GM12891 (cell line): ENCODE measurements at regions not wholly inside any gene's neighbourhood (a gene's known extent, or its start where the extent isn't known, plus 50 kb on each side); places are given as distances from the start of the nearest gene placed in this dataset.
"Not testable (repeated sequence)": the region's sequence is repeated elsewhere in the genome, so short reads cannot be mapped to it uniquely, and the experiment has no call there.

Experiments
- DNase-seq: peaks from one replicate; pipeline ENCODE4 v3.0.0; 2011; ENCODE audit warnings: low spot score; ENCODE audit not compliant: insufficient read length
- FAIRE-seq: peaks from 2 replicates; lab custom pipeline; 2011; peaks lifted over from hg19 to GRCh38; lab: Jason Lieb, UNC
- PAX5 ChIP-seq: IDR thresholded peaks from 2 replicates; pipeline ENCODE4 v1.6.1; 2011; ENCODE audit warnings: low read length, moderate library complexity, mild to moderate bottlenecking; ENCODE audit not compliant: insufficient read depth, severe bottlenecking
- POLR2A ChIP-seq: IDR thresholded peaks from 2 replicates; pipeline ENCODE4 v1.6.1; 2011; ENCODE audit warnings: low read depth, low read length, control low read depth
- POLR2AphosphoS5 ChIP-seq: IDR thresholded peaks from 2 replicates; pipeline ENCODE4 v1.6.1; 2011; ENCODE audit warnings: low read depth, low read length, control low read depth
- POU2F2 ChIP-seq: IDR thresholded peaks from 2 replicates; pipeline ENCODE4 v1.6.1; 2011; ENCODE audit warnings: low read depth, mild to moderate bottlenecking, control low read depth, low read length, moderate library complexity
- SPI1 ChIP-seq: IDR thresholded peaks from 2 replicates; pipeline ENCODE4 v1.6.1; 2011; ENCODE audit warnings: low read depth, low read length, control low read depth
- TAF1 ChIP-seq: IDR thresholded peaks from 2 replicates; pipeline ENCODE4 v1.6.1; 2011; ENCODE audit warnings: low read depth, low read length, control low read depth

DNA sequence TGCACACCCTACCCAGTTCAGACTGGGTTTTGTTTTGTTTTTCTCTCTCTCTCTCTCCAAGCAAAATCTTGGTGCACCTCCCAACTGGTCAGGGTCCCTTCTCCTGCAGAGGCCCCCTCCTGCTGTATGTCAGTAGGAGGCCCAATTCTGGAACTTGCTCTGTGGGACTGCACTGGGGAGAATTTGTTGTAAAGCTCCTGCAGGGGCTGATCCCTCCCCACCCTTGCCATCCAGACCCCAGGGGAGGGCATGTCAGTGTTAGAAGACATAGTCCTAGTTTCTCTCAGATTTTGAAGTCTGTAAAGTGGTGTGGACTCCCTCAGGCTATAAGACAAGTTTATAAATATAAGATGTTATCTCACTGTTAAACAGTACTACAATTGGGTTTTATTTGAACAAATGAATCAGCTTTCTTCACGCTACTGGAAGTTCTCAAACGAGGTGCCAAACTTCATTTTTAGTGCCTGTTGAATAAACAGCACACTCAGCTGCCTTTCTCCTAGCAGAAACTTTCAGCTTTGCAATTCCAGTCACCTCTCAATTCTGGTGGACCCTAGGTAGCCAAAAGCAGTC, 88.6 kb upstream of the FRMPD3 start:
- FAIRE-seq: no peak
- DNase-seq: no peak
- TF ChIP-seq TAF1 (no peak), POU2F2 (no peak), POLR2A (no peak), SPI1 (no peak), PAX5 (no peak), POLR2AphosphoS5 (no peak)

DNA sequence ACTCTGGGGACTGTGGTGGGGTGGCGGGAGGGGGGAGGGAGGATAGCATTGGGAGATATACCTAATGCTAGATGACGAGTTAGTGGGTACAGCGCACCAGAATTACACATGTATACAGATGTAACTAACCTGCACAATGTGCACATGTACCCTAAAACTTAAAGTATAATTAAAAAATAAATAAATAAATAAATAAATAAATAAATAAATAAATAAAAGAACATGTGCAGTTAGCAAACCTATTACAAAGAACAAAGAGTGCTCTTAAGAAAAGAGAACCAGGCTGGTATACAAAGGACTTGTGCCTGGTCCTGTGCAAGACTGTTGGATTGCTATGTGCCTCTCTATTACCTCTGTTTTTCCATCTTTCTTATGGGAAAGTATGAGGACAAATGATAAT, 79.3 kb upstream of the FRMPD3 start:
- DNase-seq, FAIRE-seq: not testable (repeated sequence)

GRCh38 chrX:107374132-107374531, 75.3 kb upstream of the FRMPD3 start:
- TF ChIP-seq PAX5 (no peak), POU2F2 (no peak), POLR2AphosphoS5 (no peak), TAF1 (no peak), SPI1 (no peak), POLR2A (no peak)
- FAIRE-seq: no peak
- no peak for DNase-seq

GRCh38 chrX:107374831-107375230, 74.6 kb upstream of the FRMPD3 start:
- FAIRE-seq: no peak
- no peak for TF ChIP-seq POLR2AphosphoS5
- TF ChIP-seq POU2F2: no peak
- TF ChIP-seq SPI1: no peak
- TF ChIP-seq PAX5: no peak
- TF ChIP-seq POLR2A: no peak
- no peak for TF ChIP-seq TAF1
- DNase-seq: no peak

GRCh38 chrX:107376186-107376585, 73.3 kb upstream of the FRMPD3 start:
- FAIRE-seq, DNase-seq: not testable (repeated sequence)

DNA sequence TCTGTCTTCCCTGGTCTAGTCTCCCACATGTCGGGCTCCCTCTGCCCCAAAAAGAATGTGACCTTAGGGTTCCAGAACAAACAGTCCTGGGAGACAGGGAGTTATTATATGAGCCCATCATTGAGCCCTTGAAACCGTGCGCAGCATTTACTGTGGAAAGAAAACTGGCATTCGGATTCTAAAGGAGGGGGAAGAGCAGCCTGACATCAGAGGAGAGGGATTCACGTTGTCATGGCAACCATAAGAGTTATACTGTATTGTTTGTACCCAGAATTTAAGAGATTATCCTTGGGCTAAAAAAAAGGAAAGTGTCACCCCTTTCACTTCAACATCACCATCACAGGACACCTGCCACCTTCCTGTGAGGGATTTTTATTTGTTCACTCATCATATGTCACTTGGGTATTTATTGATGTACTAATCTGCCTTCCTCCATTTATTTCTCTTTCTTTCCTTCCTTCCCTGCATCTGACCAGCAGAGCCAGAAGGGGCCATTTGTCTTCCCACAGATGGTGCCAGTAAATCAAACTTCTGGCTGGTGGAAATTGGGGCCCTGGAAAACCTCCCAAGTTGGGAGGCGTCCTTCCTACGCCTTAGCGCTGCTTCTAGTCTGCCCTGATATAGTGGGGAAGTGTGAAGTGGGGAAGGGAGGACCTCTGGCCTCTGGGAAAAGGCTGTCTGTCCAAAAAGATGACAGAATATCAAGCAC, 64.9 kb upstream of the FRMPD3 start:
- FAIRE-seq (no peak), DNase-seq (no peak)
- no peak for TF ChIP-seq TAF1

GRCh38 chrX:107389726-107390125, 59.7 kb upstream of the FRMPD3 start:
- no peak for TF ChIP-seq POU2F2
- TF ChIP-seq PAX5: no peak
- TF ChIP-seq SPI1: no peak
- TF ChIP-seq POLR2A: no peak
- no peak for TF ChIP-seq TAF1
- no peak for TF ChIP-seq POLR2AphosphoS5
- no peak for DNase-seq
- FAIRE-seq: no peak

GRCh38 chrX:107393656-107394055, 55.8 kb upstream of the FRMPD3 start:
- DNase-seq, FAIRE-seq: not testable (repeated sequence)

- TF ChIP-seq TAF1: no peak
- TF ChIP-seq POLR2AphosphoS5: no peak
- TF ChIP-seq PAX5: no peak
- no peak for TF ChIP-seq SPI1
- TF ChIP-seq POU2F2: no peak
- TF ChIP-seq POLR2A: no peak
- DNase-seq (no peak), FAIRE-seq (no peak)
Measured at GRCh38 chrX:107396235-107396634, 53.2 kb upstream of the FRMPD3 start.

DNA sequence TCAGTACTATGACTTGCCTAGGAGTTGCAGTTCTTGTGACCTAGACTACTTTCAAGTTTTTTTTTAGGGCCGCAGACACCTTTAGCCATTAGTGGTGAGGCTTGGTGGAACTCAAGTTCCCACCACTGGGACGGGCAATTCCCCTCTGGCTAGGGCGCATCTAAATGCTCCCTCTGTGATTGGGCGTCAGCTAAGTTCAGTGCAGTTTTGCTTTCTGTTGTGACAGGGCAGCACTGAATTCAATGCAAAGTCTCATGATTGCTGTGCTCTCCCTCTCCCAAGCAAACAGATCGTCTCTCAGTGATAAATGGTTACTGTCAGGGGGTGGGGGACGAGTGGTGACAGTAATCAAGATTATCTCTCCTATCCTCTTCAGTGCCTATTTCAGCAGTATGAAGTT, 52.7 kb upstream of the FRMPD3 start:
- DNase-seq: no peak
- no peak for FAIRE-seq
- no peak for TF ChIP-seq POLR2AphosphoS5
- no peak for TF ChIP-seq PAX5
- TF ChIP-seq SPI1: no peak
- no peak for TF ChIP-seq TAF1

DNA sequence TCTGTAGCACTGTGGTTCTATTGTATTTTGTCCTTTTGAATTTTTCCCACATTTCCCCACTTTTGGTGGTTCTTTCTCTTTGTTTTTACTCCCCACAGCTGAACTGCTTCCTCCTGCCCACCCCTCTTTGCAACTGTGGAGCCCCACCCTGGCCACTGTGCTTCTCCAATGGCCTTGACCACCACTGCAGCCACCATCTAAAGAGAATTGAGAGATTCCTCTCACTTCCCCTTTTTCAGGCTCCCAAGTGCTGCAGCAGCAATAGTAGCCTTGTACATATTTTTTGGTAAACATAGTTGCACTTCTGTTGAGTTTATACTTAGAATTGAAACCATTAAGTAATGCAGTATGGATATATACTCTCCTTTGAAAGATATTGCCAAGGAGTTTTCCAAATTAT, 51.3 kb upstream of the FRMPD3 start:
- TF ChIP-seq TAF1 (no peak), POU2F2 (no peak), SPI1 (peak; percentile 94), PAX5 (no peak), POLR2AphosphoS5 (no peak), POLR2A (no peak)
- no peak for DNase-seq
- no peak for FAIRE-seq
